ENCODE measurements at regions not wholly inside any gene's neighbourhood (a gene's known extent, or its start where the extent isn't known, plus 50 kb on each side); places are given as distances from the start of the nearest gene placed in this dataset.

GRCh38 chr18:56165601-56166355 is 472.6 kb downstream of the TXNL1 start:
- no peak for DNase-seq

- DNase-seq = no peak
These were observed 475.8 kb downstream of the TXNL1 start for GRCh38 chr18:56162311-56163265.

- no peak for DNase-seq
These were observed 476.7 kb downstream of the TXNL1 start for GRCh38 chr18:56161566-56162260.

- no peak for DNase-seq
These were observed 479.7 kb downstream of the TXNL1 start for GRCh38 chr18:56158676-56159075.

- DNase-seq = no peak
These were observed 480.9 kb downstream of the TXNL1 start for GRCh38 chr18:56157541-56157940.

GRCh38 chr18:56152551-56153310 is 485.7 kb downstream of the TXNL1 start:
- DNase-seq = peak; percentile 21

- no peak for DNase-seq
These were observed 490.0 kb downstream of the TXNL1 start for GRCh38 chr18:56148373-56148772.

GRCh38 chr18:56146565-56146964 is 491.8 kb downstream of the TXNL1 start:
- no peak for DNase-seq

GRCh38 chr18:56142001-56142400 is 496.4 kb downstream of the TXNL1 start:
- no peak for DNase-seq

GRCh38 chr18:56139792-56140254 is 498.6 kb downstream of the TXNL1 start:
- DNase-seq = no peak

GRCh38 chr18:56139372-56139771 is 499.0 kb downstream of the TXNL1 start:
- DNase-seq = no peak

- no peak for DNase-seq
These were observed 502.3 kb downstream of the TXNL1 start for GRCh38 chr18:56136105-56136504.

- no peak for DNase-seq
These were observed 507.9 kb downstream of the TXNL1 start for GRCh38 chr18:56130481-56130880.

GRCh38 chr18:56128153-56128791 is 510.1 kb downstream of the TXNL1 start:
- DNase-seq = no peak

GRCh38 chr18:56127322-56128099 is 510.9 kb downstream of the TXNL1 start:
- no peak for DNase-seq

- no peak for DNase-seq
These were observed 514.2 kb downstream of the TXNL1 start for GRCh38 chr18:56124186-56124585.

GRCh38 chr18:56121669-56122068 is 516.7 kb downstream of the TXNL1 start:
- no peak for DNase-seq

GRCh38 chr18:56120782-56121181 is 517.6 kb downstream of the TXNL1 start:
- DNase-seq = no peak

- DNase-seq = no peak
These were observed 518.7 kb downstream of the TXNL1 start for GRCh38 chr18:56119681-56120080.

- no peak for DNase-seq
These were observed 520.0 kb downstream of the TXNL1 start for GRCh38 chr18:56118422-56118821.

Data from NCI-H1436 (cell line).